DND-41 (cell line): ENCODE measurements at regions not wholly inside any gene's neighbourhood (a gene's known extent, or its start where the extent isn't known, plus 50 kb on each side); places are given as distances from the start of the nearest gene placed in this dataset.

Experiments used
- ATAC-seq: fragments of 200-7000 bp; cut with Tn5 transposase; 3 replicates; pipeline ENCODE4 v1.9.1; 2021; ENCODE audit warnings: low read depth; ENCODE audit not compliant: insufficient read depth
- DNase-seq: peaks from one replicate; pipeline ENCODE4 v3.0.0-alpha.2; 2020
- H2AFZ ChIP-seq: 2 replicates; pipeline ENCODE4 v1.6.0; 2012; ENCODE audit warnings: low read depth, low read length
- H3K27ac ChIP-seq: 2 replicates; pipeline ENCODE4 v1.5.1; 2012; ENCODE audit warnings: low read length, inconsistent platforms
- H3K27me3 ChIP-seq: fragments of 200-600 bp; sonication (generic); 2 replicates; pipeline ENCODE4 v1.6.0; 2012; ENCODE audit warnings: low read length, mild to moderate bottlenecking, inconsistent platforms; ENCODE audit not compliant: insufficient read depth, poor library complexity
- H3K36me3 ChIP-seq: 2 replicates; pipeline ENCODE4 v1.5.1; 2012; ENCODE audit warnings: low read length, inconsistent platforms; ENCODE audit not compliant: insufficient read depth
- H3K4me1 ChIP-seq: 2 replicates; pipeline ENCODE4 v1.5.1; 2012; ENCODE audit warnings: mild to moderate bottlenecking, low read length; ENCODE audit not compliant: insufficient read depth
- H3K4me2 ChIP-seq: 2 replicates; pipeline ENCODE4 v1.6.0; 2012; ENCODE audit warnings: mild to moderate bottlenecking, moderate library complexity, low read length, inconsistent platforms; ENCODE audit not compliant: insufficient read depth
- H3K4me3 ChIP-seq, 2 experiments: fragments of 200-600 bp in 1 of 2; shearing (Covaris generic) in 1 of 2; 2 replicates each; pipeline ENCODE4 v1.5.1; 2012 to 2016; ENCODE audit warnings: inconsistent platforms in 2 of 2, low read length in 2 of 2, mild to moderate bottlenecking in 2 of 2, low read depth in 1 of 2, moderate library complexity in 1 of 2
- H3K79me2 ChIP-seq: 2 replicates; pipeline ENCODE4 v1.6.0; 2012; ENCODE audit warnings: low read length, inconsistent platforms; ENCODE audit not compliant: insufficient read depth
- H3K9ac ChIP-seq: 2 replicates; pipeline ENCODE4 v1.6.0; 2012; ENCODE audit warnings: low read depth, mild to moderate bottlenecking, inconsistent platforms, low read length, moderate library complexity
- H3K9me3 ChIP-seq: 2 replicates; pipeline ENCODE4 v1.5.1; 2012; ENCODE audit warnings: low read length, moderate library complexity, mild to moderate bottlenecking, inconsistent platforms; ENCODE audit not compliant: insufficient read depth, severe bottlenecking
- H4K20me1 ChIP-seq: 2 replicates; pipeline ENCODE4 v1.6.0; 2012; ENCODE audit warnings: low read length; ENCODE audit not compliant: insufficient read depth
- CTCF ChIP-seq: IDR thresholded peaks from 2 replicates; pipeline ENCODE4 v1.5.1; 2012; ENCODE audit warnings: borderline replicate concordance, low read length, moderate library complexity, mild to moderate bottlenecking; ENCODE audit not compliant: poor library complexity, severe bottlenecking; ENCODE audit errors: extremely low read depth
- EZH2 ChIP-seq: IDR thresholded peaks from 3 replicates; pipeline ENCODE4 v1.6.1; 2012; ENCODE audit warnings: borderline replicate concordance, low read depth, mild to moderate bottlenecking, moderate library complexity, low read length, inconsistent platforms; ENCODE audit not compliant: severe bottlenecking

- no peaks in the 10 kb centered on the region for H3K27me3 ChIP-seq
- no peak overlapping the region for H3K4me3 ChIP-seq
- H3K4me1 ChIP-seq = no peaks in the 10 kb centered on the region
- no peak overlapping the region for H2AFZ ChIP-seq
- no peak for DNase-seq
- H3K36me3 ChIP-seq = no peaks in the 10 kb centered on the region
- TF ChIP-seq EZH2 (no peak), CTCF (no peak)
- no peak overlapping the region for H3K9ac ChIP-seq
- H3K9me3 ChIP-seq = peaks cover 4% of the 10 kb centered on the region
- ATAC-seq = no peak
- H4K20me1 ChIP-seq = no peaks in the 10 kb centered on the region
- no peak overlapping the region for H3K4me2 ChIP-seq
- H3K79me2 ChIP-seq = no peaks in the 10 kb centered on the region
- H3K27ac ChIP-seq = no peak overlapping the region
These were observed 152.6 kb upstream of the NUDT4 start for GRCh38 chr12:93225094-93225493.

- H3K4me2 ChIP-seq = no peak overlapping the region
These were observed 151.4 kb upstream of the NUDT4 start for GRCh38 chr12:93226361-93226760.

GRCh38 chr12:93229494-93230325 is 148.0 kb upstream of the NUDT4 start:
- Histone ChIP-seq H3K9me3 (no peaks in the 10 kb centered on the region), H3K27ac (no peak overlapping the region), H3K9ac (no peak overlapping the region), H3K4me1 (no peaks in the 10 kb centered on the region), H3K4me3 (no peak overlapping the region), H3K27me3 (no peaks in the 10 kb centered on the region), H4K20me1 (no peaks in the 10 kb centered on the region), H2AFZ (no peak overlapping the region), H3K4me2 (no peak overlapping the region), H3K79me2 (no peaks in the 10 kb centered on the region), H3K36me3 (no peaks in the 10 kb centered on the region)
- no peak for ATAC-seq
- TF ChIP-seq EZH2 (no peak), CTCF (no peak)
- DNase-seq = no peak

More at GRCh38 chr12:93226361-93226760, 151.4 kb upstream of the NUDT4 start:
- no peak for DNase-seq
- no peak overlapping the region for H3K9ac ChIP-seq
- H3K9me3 ChIP-seq = peaks cover 4% of the 10 kb centered on the region
- H2AFZ ChIP-seq = no peak overlapping the region
- H3K27me3 ChIP-seq = no peaks in the 10 kb centered on the region
- H3K79me2 ChIP-seq = no peaks in the 10 kb centered on the region
- H3K36me3 ChIP-seq = no peaks in the 10 kb centered on the region
- no peak for TF ChIP-seq CTCF
- no peak for TF ChIP-seq EZH2
- no peak for ATAC-seq
- H3K4me3 ChIP-seq = no peak overlapping the region
- H3K4me1 ChIP-seq = no peaks in the 10 kb centered on the region
- H3K27ac ChIP-seq = no peak overlapping the region
- no peaks in the 10 kb centered on the region for H4K20me1 ChIP-seq
